ENCODE measurements at regions not wholly inside any gene's neighbourhood (a gene's known extent, or its start where the extent isn't known, plus 50 kb on each side); places are given as distances from the start of the nearest gene placed in this dataset.

DNA sequence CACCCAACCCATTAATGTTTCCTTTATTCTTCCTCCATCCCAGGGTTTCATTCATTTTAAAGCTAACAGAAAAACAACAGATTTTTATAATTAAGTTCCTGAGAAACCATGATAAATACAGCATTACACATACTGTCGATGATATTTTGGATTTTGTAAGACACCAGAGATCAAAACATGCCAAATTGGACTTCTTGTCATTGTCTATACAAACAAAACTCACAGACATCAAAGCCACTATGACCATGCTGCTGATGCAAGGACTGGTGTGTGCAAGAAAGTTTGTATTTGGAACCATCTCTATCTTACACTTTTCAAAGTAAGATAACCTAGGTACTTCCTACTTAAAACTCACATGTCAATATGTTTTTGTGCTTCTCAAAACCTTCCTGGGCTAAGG, 294.0 kb upstream of the UGT8 start:
- no peak for TF ChIP-seq EP300 (IDR thresholded peaks at IDR 0.05)
- TF ChIP-seq, protein P1, sequence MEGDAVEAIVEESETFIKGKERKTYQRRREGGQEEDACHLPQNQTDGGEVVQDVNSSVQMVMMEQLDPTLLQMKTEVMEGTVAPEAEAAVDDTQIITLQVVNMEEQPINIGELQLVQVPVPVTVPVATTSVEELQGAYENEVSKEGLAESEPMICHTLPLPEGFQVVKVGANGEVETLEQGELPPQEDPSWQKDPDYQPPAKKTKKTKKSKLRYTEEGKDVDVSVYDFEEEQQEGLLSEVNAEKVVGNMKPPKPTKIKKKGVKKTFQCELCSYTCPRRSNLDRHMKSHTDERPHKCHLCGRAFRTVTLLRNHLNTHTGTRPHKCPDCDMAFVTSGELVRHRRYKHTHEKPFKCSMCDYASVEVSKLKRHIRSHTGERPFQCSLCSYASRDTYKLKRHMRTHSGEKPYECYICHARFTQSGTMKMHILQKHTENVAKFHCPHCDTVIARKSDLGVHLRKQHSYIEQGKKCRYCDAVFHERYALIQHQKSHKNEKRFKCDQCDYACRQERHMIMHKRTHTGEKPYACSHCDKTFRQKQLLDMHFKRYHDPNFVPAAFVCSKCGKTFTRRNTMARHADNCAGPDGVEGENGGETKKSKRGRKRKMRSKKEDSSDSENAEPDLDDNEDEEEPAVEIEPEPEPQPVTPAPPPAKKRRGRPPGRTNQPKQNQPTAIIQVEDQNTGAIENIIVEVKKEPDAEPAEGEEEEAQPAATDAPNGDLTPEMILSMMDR (IDR thresholded peaks at IDR 0.05), result no peak

Measured in upper lobe of left lung (tissue), 4 donors.